Thyroid gland (tissue), 4 donors: ENCODE measurements at regions not wholly inside any gene's neighbourhood (a gene's known extent, or its start where the extent isn't known, plus 50 kb on each side); places are given as distances from the start of the nearest gene placed in this dataset.

Experiments
- DNase-seq, 2 donors: peaks; one replicate each; pipeline ENCODE4 v3.0.0-alpha.2; 2019
- H3K27ac ChIP-seq, 3 donors: fragments of 200-600 bp; sonication (generic); 1 replicate in 2 of 3; 2 replicates in 1 of 3; pipeline ENCODE4 v1.5.1; 2016 to 2019; ENCODE audit warnings: mild to moderate bottlenecking in 1 of 3, moderate library complexity in 1 of 3
- H3K27me3 ChIP-seq: fragments of 200-600 bp; sonication (generic); one replicate; pipeline ENCODE4 v1.5.1; 2019
- H3K36me3 ChIP-seq, 2 donors: fragments of 200-600 bp; sonication (generic); one replicate each; pipeline ENCODE4 v1.5.1; 2016 to 2019
- H3K4me1 ChIP-seq, 2 donors: fragments of 200-600 bp; sonication (generic); one replicate each; pipeline ENCODE4 v1.5.1; 2017 to 2019
- H3K4me3 ChIP-seq, 3 donors: fragments of 200-600 bp; sonication (generic); replicated peaks in 1 of 3; 1 replicate in 2 of 3; 2 replicates in 1 of 3; pipeline ENCODE4 v1.5.1; 2016; ENCODE audit warnings: mild to moderate bottlenecking in 1 of 3
- H3K9me3 ChIP-seq: fragments of 200-600 bp; sonication (generic); one replicate; pipeline ENCODE4 v1.5.1; 2017
- CTCF ChIP-seq, 6 experiments: fragments of 200-600 bp in 3 of 6; fragments of 450-650 bp in 3 of 6; sonication (generic) in 3 of 6; IDR thresholded peaks; one replicate each; pipeline ENCODE4 v1.5.1; 2016 to 2019; ENCODE audit warnings: antibody characterized with exemption in 6 of 6, mild to moderate bottlenecking in 2 of 6, inconsistent platforms in 1 of 6, moderate library complexity in 1 of 6
- POLR2A ChIP-seq, 2 donors: fragments of 450-650 bp; IDR thresholded peaks; one replicate each; pipeline ENCODE4 v1.6.1; 2017; ENCODE audit warnings: antibody characterized with exemption in 2 of 2, mild to moderate bottlenecking in 2 of 2, moderate library complexity in 1 of 2
- WGBS, 2 donors: methylation state at CpG; one replicate each; pipeline ENCODE4 v1.1.5; 2017; 5-methylcytosine and 5-hydroxymethylcytosine counted together
- intact Hi-C: fragments of 100-400 bp; cut with DNase I; formaldehyde crosslinking; loops from one replicate; pipeline ENCODE4 v1.15.1; 2023

DNA sequence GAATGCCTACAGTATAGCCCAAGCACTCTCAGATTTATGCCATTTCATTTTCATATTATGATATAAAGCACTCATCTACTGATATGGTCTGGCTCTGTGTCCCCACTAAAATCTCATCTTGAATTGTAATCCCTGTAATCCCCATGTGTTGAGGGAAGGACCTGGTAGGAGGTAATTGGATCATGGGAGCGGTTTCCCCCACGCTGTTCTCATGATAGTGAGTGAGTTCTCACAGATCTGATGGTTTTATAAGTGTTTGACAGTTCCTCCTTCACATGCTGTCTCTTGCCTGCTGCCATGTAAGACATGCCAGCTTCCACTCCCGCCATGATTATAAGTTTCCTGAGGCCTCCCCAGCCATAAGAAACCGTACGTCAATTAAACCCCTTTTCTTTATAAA is 171.7 kb downstream of the OTOR start:
- H3K27ac ChIP-seq = no peak overlapping the region
- H3K9me3 ChIP-seq = no peaks in the 10 kb centered on the region
- intact Hi-C loops = no loop called here

DNA sequence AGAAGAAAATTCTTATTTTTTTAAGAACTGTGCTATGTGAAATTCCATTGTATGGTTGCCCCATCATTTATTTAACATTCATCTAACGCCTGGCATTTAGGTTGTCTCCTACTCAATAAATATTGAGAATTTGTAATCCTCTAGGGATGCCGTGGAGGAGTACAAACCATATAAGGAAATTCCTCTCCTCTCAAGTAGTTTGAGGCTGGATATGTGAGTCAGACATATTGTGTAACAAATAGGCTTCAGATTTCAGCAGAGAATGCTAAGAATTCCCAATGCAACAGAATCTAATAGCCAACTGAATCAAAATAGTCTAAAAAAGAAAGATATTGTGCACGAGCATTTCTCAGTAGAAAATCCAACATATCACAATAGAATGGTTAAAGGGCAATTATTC is 174.7 kb downstream of the OTOR start:
- intact Hi-C loops = no loop called here
- no peak for TF ChIP-seq CTCF (IDR thresholded peaks at IDR 0.05)
- TF ChIP-seq POLR2A (IDR thresholded peaks at IDR 0.05) = no peak
- no peak for DNase-seq
- Histone ChIP-seq H3K36me3 (no peaks in the 10 kb centered on the region), H3K27ac (peak overlapping the region in 2 of 3 donors; percentile 18 to 31), H3K9me3 (no peaks in the 10 kb centered on the region), H3K27me3 (no peaks in the 10 kb centered on the region), H3K4me3 (no peak overlapping the region), H3K4me1 (no peaks in the 10 kb centered on the region)
- 49 to 55% methylated on average over 3 of the region's 3 CpGs for WGBS, 2 donors

More for the DNA sequence above, 171.7 kb downstream of the OTOR start:
- Histone ChIP-seq H3K27me3 (no peaks in the 10 kb centered on the region), H3K4me1 (no peaks in the 10 kb centered on the region), H3K36me3 (no peaks in the 10 kb centered on the region), H3K4me3 (no peak overlapping the region)
- 72 to 74% methylated on average over 5 of the region's 5 CpGs for WGBS, 2 donors
- TF ChIP-seq CTCF (IDR thresholded peaks at IDR 0.05) (no peak), POLR2A (IDR thresholded peaks at IDR 0.05) (no peak)
- DNase-seq = no peak

GRCh38 chr20:16926626-16927430 is 178.7 kb downstream of the OTOR start:
- Histone ChIP-seq H3K9me3 (no peaks in the 10 kb centered on the region), H3K4me1 (no peaks in the 10 kb centered on the region), H3K4me3 (no peak overlapping the region), H3K27ac (no peak overlapping the region), H3K36me3 (no peaks in the 10 kb centered on the region), H3K27me3 (no peaks in the 10 kb centered on the region)
- intact Hi-C loops = no loop called here
- 86 to 93% methylated on average over 11 of the region's 11 CpGs for WGBS, 2 donors
- DNase-seq = no peak
- TF ChIP-seq CTCF (IDR thresholded peaks at IDR 0.05) = no peak
- TF ChIP-seq POLR2A (IDR thresholded peaks at IDR 0.05) = no peak

- Histone ChIP-seq H3K4me1 (no peaks in the 10 kb centered on the region), H3K9me3 (no peaks in the 10 kb centered on the region), H3K27me3 (no peaks in the 10 kb centered on the region), H3K27ac (no peak overlapping the region), H3K4me3 (no peak overlapping the region), H3K36me3 (no peaks in the 10 kb centered on the region)
- DNase-seq = no peak
- TF ChIP-seq CTCF (IDR thresholded peaks at IDR 0.05) (no peak), POLR2A (IDR thresholded peaks at IDR 0.05) (no peak)
- intact Hi-C loops = no loop called here
These were observed 181.6 kb downstream of the OTOR start for GRCh38 chr20:16929756-16930155.

GRCh38 chr20:16930656-16931055 is 182.5 kb downstream of the OTOR start:
- Histone ChIP-seq H3K36me3 (no peaks in the 10 kb centered on the region), H3K4me1 (no peaks in the 10 kb centered on the region), H3K4me3 (no peak overlapping the region), H3K27ac (no peak overlapping the region), H3K27me3 (no peaks in the 10 kb centered on the region), H3K9me3 (no peaks in the 10 kb centered on the region)
- WGBS, 2 donors = 64 to 100% methylated on average over 1 to 3 of the region's 4 CpGs
- no peak for TF ChIP-seq CTCF (IDR thresholded peaks at IDR 0.05)
- no peak for TF ChIP-seq POLR2A (IDR thresholded peaks at IDR 0.05)
- no peak for DNase-seq
- intact Hi-C loops = no loop called here
